DOHH2 (cell line): ENCODE measurements at regions not wholly inside any gene's neighbourhood (a gene's known extent, or its start where the extent isn't known, plus 50 kb on each side); places are given as distances from the start of the nearest gene placed in this dataset.

Experiments
- CTCF ChIP-seq: fragments of 200-600 bp; sonication (generic); IDR thresholded peaks from one replicate; pipeline ENCODE4 v1.5.1; 2014; ENCODE audit warnings: antibody characterized with exemption, mild to moderate bottlenecking, low read depth, low read length; ENCODE audit not compliant: poor library complexity, severe bottlenecking
- EZH2phosphoT487 ChIP-seq: fragments of 200-600 bp; sonication (generic); IDR thresholded peaks from 2 replicates; pipeline ENCODE4 v1.6.1; 2017; ENCODE audit warnings: borderline replicate concordance, mild to moderate bottlenecking, antibody characterized with exemption, low read length, moderate library complexity, mixed read lengths

GRCh38 chr3:14280326-14280725 is 101.7 kb downstream of the LSM3 start:
- TF ChIP-seq EZH2phosphoT487 = no peak
- TF ChIP-seq CTCF = no peak
